Fibroblast of upper back skin (primary cell): ENCODE measurements at regions not wholly inside any gene's neighbourhood (a gene's known extent, or its start where the extent isn't known, plus 50 kb on each side); places are given as distances from the start of the nearest gene placed in this dataset.
"Not testable (repeated sequence)": the region's sequence is repeated elsewhere in the genome, so short reads cannot be mapped to it uniquely, and the experiment has no call there.

Source experiments
- DNase-seq: peaks from one replicate; pipeline ENCODE4 v3.0.0-alpha.2; 2013

DNA sequence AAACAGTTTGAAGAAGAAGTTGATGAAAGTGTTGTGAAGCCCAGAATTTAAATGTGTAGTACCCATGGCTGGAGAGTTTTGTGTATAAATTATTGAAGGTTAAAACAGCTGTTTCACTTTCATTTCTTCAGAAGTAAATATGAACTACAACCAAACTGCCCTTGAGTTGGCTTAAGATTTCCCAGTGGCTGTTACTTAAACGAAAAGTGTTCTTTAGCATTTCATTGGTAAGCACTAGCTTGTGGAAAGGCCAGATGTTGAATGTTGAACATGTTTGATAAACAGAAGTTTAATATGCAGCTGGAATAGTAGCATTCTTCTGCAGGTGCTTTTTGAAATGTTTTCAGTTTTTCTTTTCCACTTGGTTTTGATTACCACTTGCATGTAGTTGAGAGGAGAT is 83.2 kb upstream of the TNRC6B start:
- DNase-seq = no peak

DNA sequence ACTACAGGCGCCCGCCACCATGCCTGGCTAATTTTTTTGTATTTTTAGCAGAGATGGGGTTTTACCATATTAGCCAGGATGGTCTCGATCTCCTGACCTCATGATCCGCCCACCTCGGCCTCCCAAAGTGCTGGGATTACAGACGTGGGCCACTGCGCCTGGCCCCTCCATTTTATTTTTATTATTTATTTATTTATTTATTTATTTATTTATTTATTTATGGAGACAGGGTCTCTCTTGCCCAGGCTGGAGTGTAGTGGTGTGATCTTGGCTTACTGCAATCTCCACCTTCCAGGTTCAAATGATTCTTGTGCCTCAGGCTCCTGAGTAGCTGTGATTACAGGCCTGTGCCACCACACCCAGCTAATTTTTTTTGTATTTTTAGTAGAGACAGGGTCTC is 77.8 kb upstream of the TNRC6B start:
- not testable (repeated sequence) for DNase-seq

DNA sequence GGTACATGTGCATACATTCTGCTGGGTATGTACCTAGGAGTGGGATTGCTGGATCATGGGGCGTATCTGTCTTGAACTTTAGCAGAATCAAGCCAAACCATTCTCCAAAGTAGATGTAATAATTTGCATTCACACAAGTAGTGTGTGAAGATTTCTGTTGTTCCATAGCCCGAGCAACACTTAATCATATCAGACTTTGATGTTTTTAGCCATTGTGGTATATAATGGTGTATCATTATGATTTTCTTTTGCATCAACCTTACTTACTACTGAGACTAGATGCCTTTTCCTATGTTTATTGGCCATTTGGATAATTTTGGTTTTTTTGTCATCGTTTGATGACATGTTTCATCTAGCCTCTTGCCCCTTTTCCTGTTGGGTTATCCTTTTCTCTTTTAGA is 72.0 kb upstream of the TNRC6B start:
- no peak for DNase-seq

DNA sequence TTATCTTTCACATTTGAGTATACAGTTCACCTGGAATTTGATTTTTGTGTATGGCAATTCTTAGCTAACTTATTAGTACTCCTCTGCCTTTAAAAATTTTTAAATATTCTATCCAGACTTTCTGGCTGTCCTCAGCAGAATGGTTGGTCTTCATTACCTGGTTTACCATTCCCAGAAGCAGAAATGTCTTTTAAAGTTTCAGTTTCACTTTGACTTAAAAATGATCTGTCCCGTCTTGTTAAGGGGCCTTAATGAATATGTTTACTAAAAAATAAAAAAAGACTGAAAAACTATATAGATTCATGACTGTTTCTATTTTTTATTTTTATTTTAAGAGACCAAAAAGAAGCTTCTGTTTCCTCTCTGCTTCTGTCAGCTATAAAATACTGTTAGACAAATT is 70.5 kb upstream of the TNRC6B start:
- DNase-seq = no peak

DNA sequence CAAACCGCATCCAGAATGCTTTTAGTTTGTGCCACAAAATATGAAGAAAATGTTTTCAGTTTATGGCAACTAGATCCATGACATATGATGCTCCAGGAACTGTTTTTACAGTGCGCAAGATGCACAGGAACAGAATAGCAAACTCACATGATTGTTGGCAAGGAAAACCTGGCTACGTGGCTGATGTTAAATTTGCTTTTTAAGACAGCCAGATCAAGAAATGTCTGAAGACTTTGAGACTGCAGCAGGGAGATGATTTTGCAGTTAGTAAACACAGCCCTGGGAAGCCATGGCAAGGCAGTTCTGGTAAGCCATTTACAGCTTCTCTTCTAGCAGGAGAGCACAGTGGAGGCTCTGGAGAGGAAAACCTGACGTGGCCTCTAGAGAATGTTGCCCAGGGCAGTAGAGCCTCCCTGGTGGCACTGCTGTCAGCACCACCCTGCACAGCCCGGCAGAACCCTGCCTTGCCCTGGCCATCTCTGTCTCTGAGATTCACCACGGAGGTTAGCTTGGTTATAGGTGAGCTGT is 69.8 kb upstream of the TNRC6B start:
- peak; percentile 35 for DNase-seq

DNA sequence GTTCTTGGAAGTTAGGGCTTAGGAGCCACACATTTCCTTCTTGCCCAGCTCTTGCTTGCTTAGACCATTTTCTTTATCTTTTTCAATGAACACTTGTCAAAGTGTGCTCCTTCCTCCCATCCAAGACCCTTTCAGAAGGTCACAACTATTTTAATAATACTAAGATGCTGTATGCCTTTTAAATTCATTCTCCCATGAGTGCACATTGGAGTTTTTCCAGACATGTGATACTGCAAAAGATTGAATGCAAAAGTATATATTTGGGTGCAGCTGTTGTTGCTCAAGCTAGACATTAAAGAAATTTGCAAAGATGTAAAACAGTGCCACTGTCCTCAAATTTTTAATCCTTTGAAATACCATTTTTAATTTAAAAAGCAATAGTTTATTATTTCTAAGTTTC is 69.3 kb upstream of the TNRC6B start:
- DNase-seq = no peak

DNA sequence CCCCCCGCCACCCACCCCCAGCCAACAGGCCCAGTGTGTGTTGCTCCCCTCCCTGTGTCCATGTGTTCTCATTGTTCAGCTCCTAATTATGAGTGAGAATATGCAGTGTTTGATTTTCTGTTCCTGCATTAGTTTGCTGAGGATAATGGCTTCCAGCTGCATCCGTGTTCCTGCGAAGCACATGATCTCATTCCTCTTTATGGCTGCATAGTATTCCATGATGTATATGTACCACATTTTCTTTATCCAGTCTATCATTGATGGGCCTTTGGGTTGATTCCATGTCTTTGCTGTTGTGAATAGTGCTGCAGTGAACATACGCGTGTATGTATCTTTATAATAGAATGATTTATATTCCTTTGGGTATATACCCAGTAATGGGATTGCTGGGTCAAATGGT is 68.8 kb upstream of the TNRC6B start:
- not testable (repeated sequence) for DNase-seq

DNA sequence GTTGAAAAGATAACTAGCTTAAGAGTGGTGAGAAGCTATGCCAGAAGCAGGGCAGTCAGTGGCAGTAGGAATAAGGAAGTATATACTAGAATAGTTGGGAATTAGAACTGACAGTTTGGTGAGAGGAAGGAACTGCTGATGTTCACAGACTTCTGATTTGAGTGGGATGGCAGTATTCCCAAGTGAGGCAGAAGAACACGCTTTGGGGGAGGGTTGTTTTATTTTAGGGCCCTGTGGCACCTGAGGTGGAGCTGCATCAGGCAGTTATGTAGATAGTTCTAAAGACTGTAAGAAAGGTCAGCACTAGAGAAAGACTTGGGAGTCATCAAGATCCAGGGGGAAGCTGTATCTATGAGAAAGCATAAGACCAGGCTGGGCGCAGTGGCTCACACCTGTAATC is 66.3 kb upstream of the TNRC6B start:
- DNase-seq = no peak

DNA sequence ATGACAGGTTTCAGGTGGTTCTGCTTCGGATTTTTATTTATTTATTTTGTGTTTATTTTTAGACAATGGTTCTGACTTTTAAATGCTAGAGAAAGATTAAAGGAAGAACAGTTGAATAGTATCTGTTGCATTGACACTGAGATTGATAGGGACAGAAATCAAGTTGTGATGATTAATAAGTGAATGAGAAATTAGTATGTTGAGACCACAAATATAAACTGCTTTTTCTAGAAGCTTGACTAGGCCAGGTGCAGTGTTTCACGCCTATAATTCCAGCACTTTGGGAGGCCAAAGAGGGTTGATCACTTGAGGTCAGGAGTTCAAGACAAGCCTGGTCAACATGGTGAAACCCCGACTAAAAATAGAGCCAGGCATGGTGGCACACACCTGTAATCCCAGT is 65.1 kb upstream of the TNRC6B start:
- no peak for DNase-seq

DNA sequence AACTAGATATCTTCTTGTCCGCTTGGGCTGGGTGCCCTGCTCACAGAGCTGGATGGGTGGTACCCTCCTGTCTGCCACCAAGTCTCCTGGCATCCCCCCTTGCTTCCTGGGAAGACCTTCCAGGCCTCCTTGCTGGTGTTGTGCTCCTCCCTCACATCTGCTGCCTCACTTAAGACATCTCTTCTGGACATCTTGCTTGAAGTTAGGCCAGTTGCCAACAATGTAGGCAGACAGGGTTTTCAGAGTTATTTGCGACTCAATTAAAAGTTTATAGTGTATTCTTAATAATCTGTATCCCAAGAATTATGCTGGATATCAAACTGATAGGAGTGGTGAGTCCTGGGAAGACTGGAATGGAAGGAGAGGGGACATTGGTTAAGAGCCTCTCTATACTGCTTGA is 64.0 kb upstream of the TNRC6B start:
- DNase-seq = no peak

DNA sequence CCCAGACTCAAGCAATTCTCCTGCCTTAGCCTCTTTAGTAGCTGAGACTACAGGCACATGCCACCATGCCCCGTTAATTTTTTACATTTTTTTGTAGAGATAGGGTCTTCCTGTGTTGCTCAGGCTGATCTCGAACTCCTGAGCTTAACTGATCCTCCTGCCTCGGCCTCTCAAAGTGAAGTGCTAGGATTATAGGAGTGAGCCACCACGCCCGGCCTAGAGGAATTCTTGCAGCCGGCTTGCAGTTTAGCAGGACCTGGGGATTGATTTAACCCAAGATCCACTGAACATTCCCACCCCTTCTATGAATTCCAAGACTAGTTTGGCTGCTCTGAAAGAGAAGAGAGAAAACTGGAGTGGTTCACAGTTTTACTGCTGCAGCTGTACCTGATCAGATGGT is 63.3 kb upstream of the TNRC6B start:
- no peak for DNase-seq

DNA sequence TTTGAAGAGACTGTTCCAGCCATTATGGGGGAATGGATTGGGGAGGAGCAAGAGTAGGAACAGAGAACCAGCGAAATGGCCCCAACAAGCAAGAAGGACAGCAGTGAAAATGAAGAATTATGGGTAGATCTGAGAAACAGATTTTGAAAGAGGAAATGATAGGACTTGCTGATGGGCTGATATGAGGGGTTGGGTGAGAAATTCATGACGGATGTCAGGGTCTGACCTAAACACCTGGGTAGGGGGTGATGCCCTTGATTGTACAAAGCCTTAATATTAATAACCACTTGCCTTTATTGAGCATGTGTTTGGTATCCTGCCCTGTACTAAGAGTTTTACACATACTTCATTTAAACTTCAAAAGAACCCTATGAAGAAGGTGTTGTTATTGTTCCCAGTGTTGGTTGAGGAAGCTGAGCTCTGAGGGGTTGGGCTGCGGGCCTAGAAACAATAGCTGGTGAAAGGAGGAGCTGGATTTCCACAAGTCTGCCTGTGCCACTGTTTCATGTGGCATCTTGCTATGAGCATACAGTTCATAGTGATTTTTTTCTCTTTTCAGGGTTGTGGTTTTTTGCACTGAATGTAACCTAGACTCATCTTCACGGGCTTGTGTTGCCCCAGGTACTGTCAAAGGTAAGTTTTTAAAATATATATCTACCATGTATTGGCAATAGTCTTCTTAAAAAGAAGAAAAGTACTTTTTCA is 61.1 kb upstream of the TNRC6B start:
- DNase-seq = no peak

DNA sequence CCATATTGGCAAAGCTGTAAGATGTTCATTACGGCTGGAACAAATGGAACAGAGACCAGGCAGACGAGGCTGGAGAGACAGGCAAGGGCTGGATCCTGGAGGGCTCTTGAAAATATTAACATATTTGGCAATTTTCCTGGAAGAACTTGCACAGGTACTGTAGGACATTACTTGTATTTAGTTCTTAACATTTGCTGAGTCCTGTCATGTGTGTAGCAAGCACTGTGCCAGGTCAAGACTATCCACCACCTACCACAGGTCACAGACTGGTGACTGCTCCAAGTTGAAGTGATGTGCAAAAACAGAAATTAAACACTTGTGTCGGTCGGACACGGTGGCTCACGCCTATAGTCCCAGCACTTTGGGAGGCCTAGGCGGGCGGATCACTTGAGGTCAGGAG is 58.7 kb upstream of the TNRC6B start:
- no peak for DNase-seq

DNA sequence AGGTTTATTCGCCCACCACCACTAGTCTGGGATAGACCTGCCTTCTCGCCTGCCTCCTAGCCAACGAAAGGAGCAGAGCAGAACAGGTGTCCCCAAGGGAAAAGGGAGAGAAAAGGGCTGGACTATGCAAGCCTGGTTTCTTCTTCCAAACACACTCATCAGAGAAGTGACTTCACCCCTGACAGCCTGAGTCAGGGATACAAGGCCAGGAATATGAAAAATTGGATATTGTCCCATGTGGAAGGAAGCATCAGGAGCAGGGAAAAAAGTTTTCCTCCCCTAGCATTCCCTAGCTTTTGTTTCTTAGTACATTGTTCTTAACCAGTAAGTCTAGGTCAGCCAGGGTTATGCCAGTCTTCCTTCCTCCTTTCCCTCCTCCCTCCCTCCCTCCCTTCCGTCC is 56.9 kb upstream of the TNRC6B start:
- no peak for DNase-seq

DNA sequence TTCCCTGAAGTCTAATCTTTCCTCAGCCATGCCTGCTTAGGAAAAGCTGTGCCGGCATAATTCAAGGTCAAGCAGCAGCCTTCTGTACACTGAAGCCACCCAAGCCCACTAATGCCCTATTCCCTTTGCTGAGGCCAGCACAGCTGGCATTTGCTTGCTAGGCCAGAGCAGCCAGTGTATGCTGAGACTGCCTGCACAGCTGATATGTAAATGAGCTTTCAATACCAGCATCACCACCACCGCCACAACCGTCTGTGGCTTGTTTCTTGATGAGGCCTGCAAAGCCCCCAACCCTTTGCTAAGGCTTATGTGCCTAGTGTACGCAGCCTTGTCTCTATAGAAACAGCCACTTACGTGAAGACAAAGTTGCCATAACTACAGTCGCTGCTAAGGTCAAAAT is 56.3 kb upstream of the TNRC6B start:
- no peak for DNase-seq

DNA sequence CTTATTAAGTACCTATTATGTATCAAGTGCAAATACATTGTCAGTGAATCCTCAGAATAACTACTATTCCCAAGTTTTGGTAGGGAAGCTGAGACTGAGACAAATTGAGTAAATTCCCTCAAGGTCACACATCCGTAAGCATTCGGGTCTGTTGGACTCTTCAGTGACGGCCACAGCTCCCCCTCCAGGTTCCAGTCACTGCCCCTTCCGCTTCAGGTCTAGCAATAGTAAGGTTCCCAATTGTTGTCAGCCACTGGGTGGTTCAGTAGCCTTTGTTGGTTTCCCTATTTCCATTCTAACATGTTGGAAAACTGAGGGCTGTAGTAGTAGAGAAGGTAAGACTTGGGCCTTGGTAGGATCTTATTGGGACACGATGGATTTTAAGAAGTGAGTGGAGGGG is 54.9 kb upstream of the TNRC6B start:
- DNase-seq = no peak

DNA sequence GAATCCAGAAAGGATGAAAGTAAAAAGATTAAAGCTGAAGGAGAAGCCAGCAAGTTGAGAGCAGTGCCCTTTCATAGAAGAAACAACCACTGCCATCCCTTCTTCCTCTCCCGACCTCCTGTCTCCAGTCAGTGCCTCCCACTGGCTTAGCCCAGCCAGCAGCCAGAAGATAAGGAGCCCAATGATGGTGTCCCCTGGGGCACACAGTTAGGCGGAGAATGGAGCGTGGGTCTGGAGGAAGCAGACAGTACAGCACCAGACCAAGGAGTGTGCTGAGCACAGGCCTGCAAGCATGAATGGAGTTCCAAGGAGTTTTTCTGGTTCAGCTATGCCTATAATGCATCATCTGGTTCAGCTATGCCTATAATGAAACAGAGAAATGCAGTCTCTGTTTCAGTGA is 54.3 kb upstream of the TNRC6B start:
- DNase-seq = no peak
